Mesendoderm (in vitro differentiated cells): ENCODE measurements at regions not wholly inside any gene's neighbourhood (a gene's known extent, or its start where the extent isn't known, plus 50 kb on each side); places are given as distances from the start of the nearest gene placed in this dataset.

Experiments used
- DNase-seq: peaks from one replicate; pipeline ENCODE4 v3.0.0; 2013
- H2AK5ac ChIP-seq: 2 replicates; pipeline ENCODE4 v1.6.1; 2013; ENCODE audit warnings: low read length, inconsistent platforms
- H2BK120ac ChIP-seq: 2 replicates; pipeline ENCODE4 v1.6.1; 2013; ENCODE audit warnings: low read depth, mild to moderate bottlenecking, low read length, moderate library complexity, mixed read lengths
- H2BK15ac ChIP-seq: replicated peaks from 2 replicates; pipeline ENCODE4 v1.6.1; 2013; ENCODE audit warnings: low read depth, mild to moderate bottlenecking, moderate library complexity
- H2BK5ac ChIP-seq: 2 replicates; pipeline ENCODE4 v1.6.1; 2013; ENCODE audit warnings: low read length, inconsistent platforms
- H3K18ac ChIP-seq: 2 replicates; pipeline ENCODE4 v1.6.1; 2013; ENCODE audit warnings: mild to moderate bottlenecking, low read length, mixed read lengths
- H3K23ac ChIP-seq: one replicate; pipeline ENCODE4 v1.6.1; 2013; ENCODE audit warnings: low read length
- H3K27ac ChIP-seq: 2 replicates; pipeline ENCODE4 v1.5.1; 2013; ENCODE audit warnings: low read depth, mild to moderate bottlenecking, inconsistent platforms, low read length, moderate library complexity
- H3K27me3 ChIP-seq: 2 replicates; pipeline ENCODE4 v1.6.1; 2013; ENCODE audit warnings: low read length, control low read depth, mild to moderate bottlenecking, inconsistent platforms; ENCODE audit not compliant: insufficient read depth, poor library complexity
- H3K36me3 ChIP-seq: 2 replicates; pipeline ENCODE4 v1.6.1; 2013; ENCODE audit warnings: low read length, inconsistent platforms; ENCODE audit not compliant: control insufficient read depth, insufficient read depth
- H3K4ac ChIP-seq: one replicate; pipeline ENCODE4 v1.6.1; 2013; ENCODE audit warnings: low read depth, mild to moderate bottlenecking, low read length, moderate library complexity
- H3K4me1 ChIP-seq: 2 replicates; pipeline ENCODE4 v1.6.1; 2013; ENCODE audit warnings: low read depth, low read length, inconsistent platforms; ENCODE audit not compliant: control insufficient read depth
- H3K4me2 ChIP-seq: 2 replicates; pipeline ENCODE4 v1.6.1; 2013; ENCODE audit warnings: low read length
- H3K4me3 ChIP-seq: 2 replicates; pipeline ENCODE4 v1.5.1; 2013; ENCODE audit warnings: mild to moderate bottlenecking, low read length
- H3K56ac ChIP-seq: one replicate; pipeline ENCODE4 v1.6.1; 2013; ENCODE audit warnings: low read length
- H3K79me1 ChIP-seq: 2 replicates; pipeline ENCODE4 v1.6.1; 2013; ENCODE audit warnings: low read length, inconsistent platforms
- H3K79me2 ChIP-seq: 2 replicates; pipeline ENCODE4 v1.6.1; 2013; ENCODE audit warnings: mild to moderate bottlenecking, low read length; ENCODE audit not compliant: control insufficient read depth, insufficient read depth
- H3K9ac ChIP-seq: 2 replicates; pipeline ENCODE4 v1.6.1; 2013; ENCODE audit warnings: low read length, inconsistent platforms
- H4K5ac ChIP-seq: one replicate; pipeline ENCODE4 v1.6.1; 2013; ENCODE audit warnings: low read length
- H4K8ac ChIP-seq: one replicate; pipeline ENCODE4 v1.6.1; 2013; ENCODE audit warnings: low read depth, mild to moderate bottlenecking, control low read depth, low read length, moderate library complexity
- WGBS: extraction: QIAGEN DNeasy Blood & Tissue Kit; methylation state at CpG from one replicate; pipeline ENCODE4 v1.1.7; 2013; ENCODE audit warnings: low lambda C conversion rate, missing lambda C conversion rate; ENCODE audit not compliant: insufficient coverage; ENCODE audit errors: extremely low coverage; 5-methylcytosine and 5-hydroxymethylcytosine counted together

DNA sequence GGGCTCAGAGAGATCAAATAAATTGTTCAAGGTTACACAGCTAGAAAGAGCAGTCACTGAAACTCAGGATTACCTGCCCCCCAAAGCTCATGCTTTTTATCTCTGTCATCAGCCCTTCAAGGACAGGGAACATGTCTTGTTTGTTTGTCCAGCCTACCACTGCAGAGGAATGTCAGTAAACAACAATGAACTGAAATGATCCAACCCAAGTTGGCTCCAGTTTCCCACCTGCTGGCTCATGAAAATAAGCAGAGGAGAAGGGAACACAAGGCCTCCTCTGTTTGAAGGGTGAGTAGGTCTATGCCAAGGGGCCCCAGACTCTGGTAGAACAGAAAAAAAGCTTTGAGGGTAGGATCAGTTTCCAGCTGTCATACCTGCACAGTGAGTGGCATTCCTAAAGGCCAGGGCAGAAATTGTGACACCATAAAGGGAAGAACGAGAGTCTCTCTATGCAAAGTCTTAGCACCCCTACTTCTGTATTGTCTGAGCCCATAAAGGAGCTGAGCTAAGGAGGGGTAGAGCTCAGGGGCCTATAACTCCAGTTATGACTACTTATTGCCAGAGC is 115.2 kb downstream of the TRIM36 start:
- Histone ChIP-seq H3K36me3 (no peaks in the 10 kb centered on the region), H4K8ac (no peak overlapping the region), H3K79me1 (no peaks in the 10 kb centered on the region), H3K4me3 (no peak overlapping the region), H3K27me3 (no peaks in the 10 kb centered on the region), H3K27ac (no peak overlapping the region), H3K79me2 (no peaks in the 10 kb centered on the region), H2BK15ac (no peak overlapping the region), H4K5ac (no peak overlapping the region), H3K23ac (no peak overlapping the region), H3K18ac (no peak overlapping the region), H3K4me1 (no peaks in the 10 kb centered on the region), H2BK5ac (no peak overlapping the region), H3K4me2 (no peak overlapping the region), H2AK5ac (no peak overlapping the region), H2BK120ac (no peak overlapping the region), H3K4ac (no peak overlapping the region), H3K9ac (no peak overlapping the region), H3K56ac (no peak overlapping the region)
- WGBS: no CpG with 5 or more reads among the region's 1 CpG
- no peak for DNase-seq

GRCh38 chr5:115052948-115053347 is 116.8 kb downstream of the TRIM36 start:
- Histone ChIP-seq H2BK15ac (no peak overlapping the region), H3K4me2 (no peak overlapping the region), H3K23ac (no peak overlapping the region), H3K18ac (no peak overlapping the region), H4K5ac (no peak overlapping the region), H3K4me1 (no peaks in the 10 kb centered on the region), H3K27ac (no peak overlapping the region), H3K56ac (no peak overlapping the region), H2BK5ac (no peak overlapping the region), H2AK5ac (no peak overlapping the region), H3K79me2 (no peaks in the 10 kb centered on the region), H3K36me3 (no peaks in the 10 kb centered on the region), H3K4me3 (no peak overlapping the region), H3K4ac (no peak overlapping the region), H3K9ac (no peak overlapping the region), H4K8ac (no peak overlapping the region), H2BK120ac (no peak overlapping the region), H3K79me1 (no peaks in the 10 kb centered on the region), H3K27me3 (no peaks in the 10 kb centered on the region)
- no CpG with 5 or more reads among the region's 2 CpGs for WGBS
- DNase-seq: no peak

DNA sequence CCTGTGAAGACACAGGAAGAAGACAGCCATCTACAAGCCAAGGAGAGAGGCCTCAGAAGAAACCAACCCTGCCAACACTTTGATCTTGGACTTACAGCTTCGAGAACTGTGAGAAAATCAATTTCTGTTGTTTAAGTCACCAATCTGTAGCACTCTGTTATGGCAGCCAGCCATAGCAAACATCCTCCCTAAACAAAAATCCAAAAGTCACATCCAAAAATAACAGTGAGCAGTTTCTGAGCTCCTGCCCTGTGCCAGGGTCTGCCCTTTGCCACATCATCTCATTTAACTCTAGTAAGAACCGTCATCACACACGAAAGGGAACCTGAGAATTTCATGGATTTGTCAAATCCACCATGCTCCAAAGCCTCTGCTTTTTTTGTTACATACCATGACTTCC is 118.8 kb downstream of the TRIM36 start:
- Histone ChIP-seq H4K5ac (no peak overlapping the region), H3K27ac (no peak overlapping the region), H2BK5ac (no peak overlapping the region), H3K36me3 (no peaks in the 10 kb centered on the region), H3K27me3 (no peaks in the 10 kb centered on the region), H3K4me1 (no peaks in the 10 kb centered on the region), H3K79me1 (no peaks in the 10 kb centered on the region), H2BK120ac (no peak overlapping the region), H3K79me2 (no peaks in the 10 kb centered on the region), H3K23ac (no peak overlapping the region), H4K8ac (no peak overlapping the region), H3K18ac (no peak overlapping the region), H3K4ac (no peak overlapping the region), H3K4me2 (no peak overlapping the region), H3K4me3 (no peak overlapping the region), H3K9ac (no peak overlapping the region), H2BK15ac (no peak overlapping the region), H2AK5ac (no peak overlapping the region), H3K56ac (no peak overlapping the region)
- WGBS: no CpG with 5 or more reads among the region's 3 CpGs
- DNase-seq: no peak

DNA sequence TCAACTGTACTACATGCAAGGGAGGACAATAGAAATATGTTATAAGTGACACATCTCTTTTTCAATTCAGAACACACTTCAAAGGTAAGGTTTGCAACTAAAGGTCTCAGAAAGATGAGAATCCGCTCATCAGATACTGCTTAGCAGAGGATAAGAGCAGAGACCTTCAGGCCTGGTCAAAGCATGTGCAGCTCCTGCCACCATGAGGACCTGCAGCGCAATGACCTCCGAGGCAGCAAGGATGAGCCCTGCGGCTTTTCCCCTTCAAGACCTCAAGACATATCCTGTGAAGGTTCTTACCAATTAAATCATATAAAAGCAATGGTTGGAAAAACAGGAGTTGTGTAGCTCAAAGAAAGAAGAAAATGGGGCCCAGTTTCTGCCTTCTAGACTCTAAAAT is 135.8 kb downstream of the TRIM36 start:
- Histone ChIP-seq H2AK5ac (no peak overlapping the region), H2BK5ac (no peak overlapping the region), H3K23ac (no peak overlapping the region), H4K8ac (no peak overlapping the region), H2BK15ac (no peak overlapping the region), H4K5ac (no peak overlapping the region), H3K9ac (no peak overlapping the region), H3K27me3 (no peaks in the 10 kb centered on the region), H3K79me1 (no peaks in the 10 kb centered on the region), H3K4ac (no peak overlapping the region), H3K79me2 (no peaks in the 10 kb centered on the region), H3K27ac (no peak overlapping the region), H2BK120ac (no peak overlapping the region), H3K18ac (no peak overlapping the region), H3K4me3 (no peak overlapping the region), H3K36me3 (no peaks in the 10 kb centered on the region), H3K4me2 (no peak overlapping the region), H3K4me1 (no peaks in the 10 kb centered on the region), H3K56ac (no peak overlapping the region)
- no CpG with 5 or more reads among the region's 4 CpGs for WGBS
- peak; percentile 71 for DNase-seq

DNA sequence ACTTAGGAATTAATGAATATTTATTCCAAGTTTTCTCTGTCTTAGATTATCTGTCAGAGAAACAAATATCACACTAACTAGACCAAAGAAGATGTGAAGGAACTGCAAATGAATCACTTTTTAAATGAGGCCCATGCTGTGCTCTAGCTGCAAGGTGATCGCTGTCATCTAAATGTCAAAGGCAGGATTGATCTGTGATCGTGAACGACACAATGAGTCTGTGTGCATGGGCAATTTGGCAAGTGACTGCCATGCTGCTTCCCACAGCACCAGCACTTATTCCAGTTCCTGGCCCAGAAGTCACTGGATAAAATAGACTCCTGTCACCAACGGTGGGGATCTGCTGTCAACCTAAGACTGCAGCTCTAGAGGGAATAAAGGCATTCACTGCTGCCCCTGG is 141.2 kb downstream of the TRIM36 start:
- H3K27me3 ChIP-seq: no peaks in the 10 kb centered on the region
- no peak overlapping the region for H4K8ac ChIP-seq

GRCh38 chr5:115024922-115025321 is 144.8 kb downstream of the TRIM36 start:
- Histone ChIP-seq H3K4ac (no peak overlapping the region), H3K79me1 (no peaks in the 10 kb centered on the region), H3K18ac (no peak overlapping the region), H3K27me3 (no peaks in the 10 kb centered on the region), H3K27ac (no peak overlapping the region), H3K36me3 (no peaks in the 10 kb centered on the region), H2BK15ac (no peak overlapping the region), H3K9ac (no peak overlapping the region), H4K5ac (no peak overlapping the region), H2AK5ac (no peak overlapping the region), H3K79me2 (no peaks in the 10 kb centered on the region), H3K23ac (no peak overlapping the region), H3K4me1 (no peaks in the 10 kb centered on the region), H3K56ac (no peak overlapping the region), H2BK5ac (no peak overlapping the region), H3K4me2 (no peak overlapping the region), H2BK120ac (no peak overlapping the region), H3K4me3 (no peak overlapping the region), H4K8ac (no peak overlapping the region)
- no peak for DNase-seq
- WGBS: no CpG with 5 or more reads among the region's 1 CpG

More for the DNA sequence above, 141.2 kb downstream of the TRIM36 start:
- H3K23ac ChIP-seq: no peak overlapping the region
- H2BK15ac ChIP-seq: no peak overlapping the region
- WGBS: no CpG with 5 or more reads among the region's 4 CpGs
- no peak overlapping the region for H3K9ac ChIP-seq
- no peaks in the 10 kb centered on the region for H3K79me1 ChIP-seq
- H3K4me2 ChIP-seq: no peak overlapping the region
- no peak overlapping the region for H2BK5ac ChIP-seq
- no peak overlapping the region for H3K4me3 ChIP-seq
- no peak overlapping the region for H3K56ac ChIP-seq
- H3K27ac ChIP-seq: no peak overlapping the region
- no peaks in the 10 kb centered on the region for H3K36me3 ChIP-seq
- no peak overlapping the region for H2BK120ac ChIP-seq
- no peak overlapping the region for H3K18ac ChIP-seq
- no peak overlapping the region for H3K4ac ChIP-seq
- DNase-seq: no peak
- H2AK5ac ChIP-seq: no peak overlapping the region
- H3K79me2 ChIP-seq: no peaks in the 10 kb centered on the region
- no peaks in the 10 kb centered on the region for H3K4me1 ChIP-seq
- no peak overlapping the region for H4K5ac ChIP-seq
